ENCODE measurements at regions not wholly inside any gene's neighbourhood (a gene's known extent, or its start where the extent isn't known, plus 50 kb on each side); places are given as distances from the start of the nearest gene placed in this dataset.

DNA sequence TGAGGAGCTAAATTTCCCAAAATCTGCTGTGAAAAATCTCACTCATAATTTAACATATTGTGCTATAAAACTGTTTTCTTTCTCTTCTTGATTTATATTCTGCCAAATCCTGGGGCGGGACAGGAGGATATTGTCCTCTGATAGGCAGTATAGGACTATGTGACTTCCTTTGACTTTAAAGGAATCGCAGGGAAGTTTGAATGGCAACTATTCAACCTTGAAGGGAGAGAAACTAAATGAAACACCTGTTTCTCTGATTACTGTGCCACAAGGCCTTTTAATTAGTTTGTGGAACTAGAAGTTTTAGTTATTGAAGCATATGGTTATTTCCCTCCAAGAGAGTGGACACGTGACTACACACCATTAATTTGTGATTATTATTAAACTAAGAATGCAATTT, 607.4 kb downstream of the GATA3 start:
- intact Hi-C loops (cut with micrococcal nuclease), result no loop called here
- Histone ChIP-seq H4K20me1 (ENCODE audit: insufficient read depth) (no peaks in the 10 kb centered on the region), H3K4me1 (ENCODE audit: control insufficient read depth in 1 of 2, insufficient read depth in 2 of 2, low read length in 2 of 2) (no peaks in the 10 kb centered on the region), H3K9me3 (ENCODE audit: control insufficient read depth in 1 of 2, insufficient read depth in 1 of 2, low read depth in 1 of 2, low read length in 2 of 2) (peaks cover 0 to 27% of the 10 kb centered on the region in 2 experiments; a peak in 1 of 4 replicates), H3K27ac (ENCODE audit: low read depth, low read length) (no peak overlapping the region), H3K36me3 (ENCODE audit: control insufficient read depth in 1 of 2, insufficient read depth in 2 of 2, low read length in 2 of 2) (no peaks in the 10 kb centered on the region), H3K27me3 (ENCODE audit: insufficient read depth, low read length) (no peaks in the 10 kb centered on the region), H3K79me2 (ENCODE audit: insufficient read depth, low read length) (no peaks in the 10 kb centered on the region), H3K4me2 (ENCODE audit: low read length) (no peak overlapping the region), H3K9me2 (ENCODE audit: insufficient read depth) (no peaks in the 10 kb centered on the region), H3K9ac (ENCODE audit: low read length) (no peak overlapping the region), H2AFZ (ENCODE audit: low read depth, low read length, poor library complexity, severe bottlenecking) (no peak overlapping the region), H3K4me3 (replicated peaks in 1 of 2; ENCODE audit: low read depth in 1 of 2, low read length in 2 of 2) (no peak overlapping the region)
- CTCF ChIA-PET, result no interaction called here
- BruUV-seq (replicated peaks), result no TSS peak
- DNase-seq (ENCODE audit: low read depth, low spot score), result no peak
- POLR2A ChIA-PET, result no interaction called here
- ATAC-seq, result no peak
- RAD21 ChIA-PET (ENCODE audit: low non-redundant PET in 1 of 2, low total read pairs in 2 of 2, uncharacterized antibody in 2 of 2, unreplicated experiment in 2 of 2), result no interaction called here
- TF ChIP-seq POLR2AphosphoS5 (IDR thresholded peaks at IDR 0.05; ENCODE audit: low read depth, low read length), result no peak
- TF ChIP-seq, protein P1, sequence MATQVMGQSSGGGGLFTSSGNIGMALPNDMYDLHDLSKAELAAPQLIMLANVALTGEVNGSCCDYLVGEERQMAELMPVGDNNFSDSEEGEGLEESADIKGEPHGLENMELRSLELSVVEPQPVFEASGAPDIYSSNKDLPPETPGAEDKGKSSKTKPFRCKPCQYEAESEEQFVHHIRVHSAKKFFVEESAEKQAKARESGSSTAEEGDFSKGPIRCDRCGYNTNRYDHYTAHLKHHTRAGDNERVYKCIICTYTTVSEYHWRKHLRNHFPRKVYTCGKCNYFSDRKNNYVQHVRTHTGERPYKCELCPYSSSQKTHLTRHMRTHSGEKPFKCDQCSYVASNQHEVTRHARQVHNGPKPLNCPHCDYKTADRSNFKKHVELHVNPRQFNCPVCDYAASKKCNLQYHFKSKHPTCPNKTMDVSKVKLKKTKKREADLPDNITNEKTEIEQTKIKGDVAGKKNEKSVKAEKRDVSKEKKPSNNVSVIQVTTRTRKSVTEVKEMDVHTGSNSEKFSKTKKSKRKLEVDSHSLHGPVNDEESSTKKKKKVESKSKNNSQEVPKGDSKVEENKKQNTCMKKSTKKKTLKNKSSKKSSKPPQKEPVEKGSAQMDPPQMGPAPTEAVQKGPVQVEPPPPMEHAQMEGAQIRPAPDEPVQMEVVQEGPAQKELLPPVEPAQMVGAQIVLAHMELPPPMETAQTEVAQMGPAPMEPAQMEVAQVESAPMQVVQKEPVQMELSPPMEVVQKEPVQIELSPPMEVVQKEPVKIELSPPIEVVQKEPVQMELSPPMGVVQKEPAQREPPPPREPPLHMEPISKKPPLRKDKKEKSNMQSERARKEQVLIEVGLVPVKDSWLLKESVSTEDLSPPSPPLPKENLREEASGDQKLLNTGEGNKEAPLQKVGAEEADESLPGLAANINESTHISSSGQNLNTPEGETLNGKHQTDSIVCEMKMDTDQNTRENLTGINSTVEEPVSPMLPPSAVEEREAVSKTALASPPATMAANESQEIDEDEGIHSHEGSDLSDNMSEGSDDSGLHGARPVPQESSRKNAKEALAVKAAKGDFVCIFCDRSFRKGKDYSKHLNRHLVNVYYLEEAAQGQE (IDR thresholded peaks at IDR 0.05; ENCODE audit: low read depth), result no peak
- no peak for TF ChIP-seq JUND (IDR thresholded peaks at IDR 0.05)
- no peak for TF ChIP-seq CEBPB (IDR thresholded peaks at IDR 0.05; ENCODE audit: low read depth)
- TF ChIP-seq ELF1 (IDR thresholded peaks at IDR 0.05; ENCODE audit: borderline replicate concordance, low read depth), result no peak

DNA sequence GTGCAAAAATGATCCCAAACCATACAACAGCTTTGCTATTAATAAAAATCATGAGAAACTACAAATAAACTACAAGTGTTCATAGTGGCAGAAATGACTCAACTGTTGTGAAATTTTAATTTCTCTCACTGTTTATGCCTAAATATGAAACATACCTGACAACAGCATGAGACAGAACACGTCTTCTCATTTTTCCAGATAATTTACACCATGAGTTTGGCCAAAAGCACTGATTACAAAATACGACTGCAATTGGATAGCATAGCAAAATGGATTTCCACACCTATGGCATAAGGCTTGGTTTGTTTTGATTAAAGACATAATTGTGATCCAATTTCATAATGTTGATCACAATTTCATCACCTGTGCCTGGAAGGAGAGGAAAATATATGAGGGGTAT, 608.6 kb downstream of the GATA3 start:
- H3K27ac ChIP-seq (ENCODE audit: low read depth, low read length), result no peak overlapping the region
- no peaks in the 10 kb centered on the region for H3K4me1 ChIP-seq (ENCODE audit: control insufficient read depth in 1 of 2, insufficient read depth in 2 of 2, low read length in 2 of 2)
- no peak overlapping the region for H3K4me2 ChIP-seq (ENCODE audit: low read length)
- intact Hi-C loops (cut with micrococcal nuclease), result no loop called here
- ATAC-seq (no peak), DNase-seq (ENCODE audit: low read depth, low spot score) (no peak)
- peaks cover 0 to 25% of the 10 kb centered on the region in 2 experiments; a peak in 1 of 4 replicates for H3K9me3 ChIP-seq (ENCODE audit: control insufficient read depth in 1 of 2, insufficient read depth in 1 of 2, low read depth in 1 of 2, low read length in 2 of 2)
- ChIA-PET CTCF (no interaction called here), POLR2A (no interaction called here), RAD21 (ENCODE audit: low non-redundant PET in 1 of 2, low total read pairs in 2 of 2, uncharacterized antibody in 2 of 2, unreplicated experiment in 2 of 2) (no interaction called here)
- no peak overlapping the region for H2AFZ ChIP-seq (ENCODE audit: low read depth, low read length, poor library complexity, severe bottlenecking)
- no peaks in the 10 kb centered on the region for H3K9me2 ChIP-seq (ENCODE audit: insufficient read depth)
- no peaks in the 10 kb centered on the region for H4K20me1 ChIP-seq (ENCODE audit: insufficient read depth)
- TF ChIP-seq, protein P2, sequence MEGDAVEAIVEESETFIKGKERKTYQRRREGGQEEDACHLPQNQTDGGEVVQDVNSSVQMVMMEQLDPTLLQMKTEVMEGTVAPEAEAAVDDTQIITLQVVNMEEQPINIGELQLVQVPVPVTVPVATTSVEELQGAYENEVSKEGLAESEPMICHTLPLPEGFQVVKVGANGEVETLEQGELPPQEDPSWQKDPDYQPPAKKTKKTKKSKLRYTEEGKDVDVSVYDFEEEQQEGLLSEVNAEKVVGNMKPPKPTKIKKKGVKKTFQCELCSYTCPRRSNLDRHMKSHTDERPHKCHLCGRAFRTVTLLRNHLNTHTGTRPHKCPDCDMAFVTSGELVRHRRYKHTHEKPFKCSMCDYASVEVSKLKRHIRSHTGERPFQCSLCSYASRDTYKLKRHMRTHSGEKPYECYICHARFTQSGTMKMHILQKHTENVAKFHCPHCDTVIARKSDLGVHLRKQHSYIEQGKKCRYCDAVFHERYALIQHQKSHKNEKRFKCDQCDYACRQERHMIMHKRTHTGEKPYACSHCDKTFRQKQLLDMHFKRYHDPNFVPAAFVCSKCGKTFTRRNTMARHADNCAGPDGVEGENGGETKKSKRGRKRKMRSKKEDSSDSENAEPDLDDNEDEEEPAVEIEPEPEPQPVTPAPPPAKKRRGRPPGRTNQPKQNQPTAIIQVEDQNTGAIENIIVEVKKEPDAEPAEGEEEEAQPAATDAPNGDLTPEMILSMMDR (IDR thresholded peaks at IDR 0.05 in 2 of 3, conservative IDR thresholded peaks at IDR 0.05 in 1 of 3; ENCODE audit: borderline replicate concordance in 1 of 3, insufficient read depth in 1 of 3, low read depth in 2 of 3, low read length in 2 of 3), result no peak
- no peak for TF ChIP-seq YY1 (IDR thresholded peaks at IDR 0.05; ENCODE audit: extremely low read depth, insufficient replicate concordance, low read depth, low read length)
- no peak for TF ChIP-seq JUND (IDR thresholded peaks at IDR 0.05)
- TF ChIP-seq POLR2A (IDR thresholded peaks at IDR 0.05; ENCODE audit: borderline replicate concordance, extremely low read depth, insufficient read depth, insufficient read length), result no peak
- no peak for TF ChIP-seq CEBPB (IDR thresholded peaks at IDR 0.05; ENCODE audit: low read depth)
- no peak for TF ChIP-seq POLR2AphosphoS5 (IDR thresholded peaks at IDR 0.05; ENCODE audit: low read depth, low read length)
- no peak for TF ChIP-seq EZH2 (IDR thresholded peaks at IDR 0.05)
- TF ChIP-seq SIN3A (IDR thresholded peaks at IDR 0.05; ENCODE audit: low read depth), result no peak
- H3K36me3 ChIP-seq (ENCODE audit: control insufficient read depth in 1 of 2, insufficient read depth in 2 of 2, low read length in 2 of 2), result no peaks in the 10 kb centered on the region
- H3K9ac ChIP-seq (ENCODE audit: low read length), result no peak overlapping the region
- no peaks in the 10 kb centered on the region for H3K79me2 ChIP-seq (ENCODE audit: insufficient read depth, low read length)
- H3K4me3 ChIP-seq (replicated peaks in 1 of 2; ENCODE audit: low read depth in 1 of 2, low read length in 2 of 2), result no peak overlapping the region
- no TSS peak for BruUV-seq (replicated peaks)
- no peaks in the 10 kb centered on the region for H3K27me3 ChIP-seq (ENCODE audit: insufficient read depth, low read length)

Measured in HCT116 (cell line).